Hepatocyte (in vitro differentiated cells): ENCODE measurements at regions not wholly inside any gene's neighbourhood (a gene's known extent, or its start where the extent isn't known, plus 50 kb on each side); places are given as distances from the start of the nearest gene placed in this dataset.

Experiments used
- DNase-seq: peaks from one replicate; pipeline ENCODE4 v3.0.0-alpha.2; 2016; ENCODE audit warnings: low spot score
- H2AFZ ChIP-seq: fragments of 200-600 bp; sonication (generic); 2 replicates; pipeline ENCODE4 v1.6.0; 2016; ENCODE audit warnings: antibody characterized with exemption, mild to moderate bottlenecking
- H3K27ac ChIP-seq: fragments of 200-600 bp; sonication (generic); 2 replicates; pipeline ENCODE4 v1.5.1; 2016; ENCODE audit warnings: mild to moderate bottlenecking
- H3K27me3 ChIP-seq: fragments of 200-600 bp; sonication (generic); 2 replicates; pipeline ENCODE4 v1.6.1; 2016
- H3K36me3 ChIP-seq: fragments of 200-600 bp; sonication (generic); replicated peaks from 2 replicates; pipeline ENCODE4 v1.5.1; 2016; ENCODE audit warnings: low read depth; ENCODE audit not compliant: insufficient read depth
- H3K4me1 ChIP-seq: fragments of 200-600 bp; sonication (generic); 2 replicates; pipeline ENCODE4 v1.5.1; 2016; ENCODE audit warnings: mild to moderate bottlenecking, moderate library complexity; ENCODE audit not compliant: insufficient read depth
- H3K4me2 ChIP-seq: fragments of 200-600 bp; sonication (generic); 2 replicates; pipeline ENCODE4 v1.6.0; 2016
- H3K4me3 ChIP-seq: fragments of 200-600 bp; sonication (generic); 2 replicates; pipeline ENCODE4 v1.5.1; 2016; ENCODE audit warnings: mild to moderate bottlenecking
- H3K79me2 ChIP-seq: fragments of 200-600 bp; sonication (generic); 2 replicates; pipeline ENCODE4 v1.6.0; 2017; ENCODE audit warnings: mild to moderate bottlenecking
- H3K9me2 ChIP-seq: fragments of 200-600 bp; sonication (generic); replicated peaks from 2 replicates; pipeline ENCODE4 v1.6.0; 2017; ENCODE audit warnings: mild to moderate bottlenecking; ENCODE audit not compliant: insufficient read depth
- H3K9me3 ChIP-seq: fragments of 200-600 bp; sonication (generic); 2 replicates; pipeline ENCODE4 v1.5.1; 2016; ENCODE audit warnings: low read depth, mild to moderate bottlenecking
- H4K20me1 ChIP-seq: fragments of 200-600 bp; sonication (generic); 2 replicates; pipeline ENCODE4 v1.6.0; 2016; ENCODE audit warnings: mild to moderate bottlenecking; ENCODE audit not compliant: insufficient read depth, poor library complexity, severe bottlenecking
- EZH2 ChIP-seq: fragments of 200-600 bp; sonication (generic); IDR thresholded peaks from 2 replicates; pipeline ENCODE4 v1.6.1; 2016; ENCODE audit warnings: antibody characterized with exemption, mild to moderate bottlenecking, borderline replicate concordance
- EZH2phosphoT487 ChIP-seq: fragments of 200-600 bp; sonication (generic); IDR thresholded peaks from one replicate; pipeline ENCODE4 v1.6.1; 2018; ENCODE audit warnings: antibody characterized with exemption, mild to moderate bottlenecking, low read depth, moderate library complexity; ENCODE audit not compliant: unreplicated experiment, severe bottlenecking
- WGBS: methylation state at CpG from one replicate; pipeline ENCODE4 v1.1.6; 2016; ENCODE audit warnings: low lambda C conversion rate; ENCODE audit errors: missing lambda C conversion rate; 5-methylcytosine and 5-hydroxymethylcytosine counted together
- TF ChIP-seq, protein P1 (sequence below): fragments of 200-600 bp; sonication (generic); IDR thresholded peaks from 2 replicates; pipeline ENCODE4 v1.5.1; 2016; ENCODE audit warnings: antibody characterized with exemption, mild to moderate bottlenecking; ENCODE audit not compliant: poor library complexity

- DNase-seq = no peak
- Histone ChIP-seq H3K79me2 (no peaks in the 10 kb centered on the region), H3K4me2 (no peak overlapping the region), H3K4me3 (no peak overlapping the region), H3K36me3 (no peaks in the 10 kb centered on the region), H3K9me3 (no peaks in the 10 kb centered on the region), H2AFZ (no peak overlapping the region), H4K20me1 (no peaks in the 10 kb centered on the region), H3K9me2 (no peaks in the 10 kb centered on the region), H3K27me3 (no peaks in the 10 kb centered on the region), H3K27ac (no peak overlapping the region), H3K4me1 (no peaks in the 10 kb centered on the region)
- no peak for TF ChIP-seq EZH2
- TF ChIP-seq, protein P1, sequence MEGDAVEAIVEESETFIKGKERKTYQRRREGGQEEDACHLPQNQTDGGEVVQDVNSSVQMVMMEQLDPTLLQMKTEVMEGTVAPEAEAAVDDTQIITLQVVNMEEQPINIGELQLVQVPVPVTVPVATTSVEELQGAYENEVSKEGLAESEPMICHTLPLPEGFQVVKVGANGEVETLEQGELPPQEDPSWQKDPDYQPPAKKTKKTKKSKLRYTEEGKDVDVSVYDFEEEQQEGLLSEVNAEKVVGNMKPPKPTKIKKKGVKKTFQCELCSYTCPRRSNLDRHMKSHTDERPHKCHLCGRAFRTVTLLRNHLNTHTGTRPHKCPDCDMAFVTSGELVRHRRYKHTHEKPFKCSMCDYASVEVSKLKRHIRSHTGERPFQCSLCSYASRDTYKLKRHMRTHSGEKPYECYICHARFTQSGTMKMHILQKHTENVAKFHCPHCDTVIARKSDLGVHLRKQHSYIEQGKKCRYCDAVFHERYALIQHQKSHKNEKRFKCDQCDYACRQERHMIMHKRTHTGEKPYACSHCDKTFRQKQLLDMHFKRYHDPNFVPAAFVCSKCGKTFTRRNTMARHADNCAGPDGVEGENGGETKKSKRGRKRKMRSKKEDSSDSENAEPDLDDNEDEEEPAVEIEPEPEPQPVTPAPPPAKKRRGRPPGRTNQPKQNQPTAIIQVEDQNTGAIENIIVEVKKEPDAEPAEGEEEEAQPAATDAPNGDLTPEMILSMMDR = no peak
- TF ChIP-seq EZH2phosphoT487 = no peak
Observed at GRCh38 chr1:227451954-227452353, 111.4 kb upstream of the ZNF678 start.

GRCh38 chr1:227451057-227451456 is 112.3 kb upstream of the ZNF678 start:
- WGBS = 92% methylated on average over 2 of the region's 2 CpGs
- no peaks in the 10 kb centered on the region for H3K4me1 ChIP-seq

GRCh38 chr1:227450489-227450888 is 112.9 kb upstream of the ZNF678 start:
- Histone ChIP-seq H3K27me3 (no peaks in the 10 kb centered on the region), H3K79me2 (no peaks in the 10 kb centered on the region), H3K36me3 (no peaks in the 10 kb centered on the region), H2AFZ (no peak overlapping the region), H4K20me1 (no peaks in the 10 kb centered on the region), H3K4me3 (no peak overlapping the region), H3K27ac (no peak overlapping the region), H3K9me3 (no peaks in the 10 kb centered on the region), H3K9me2 (no peaks in the 10 kb centered on the region), H3K4me2 (no peak overlapping the region), H3K4me1 (no peaks in the 10 kb centered on the region)
- TF ChIP-seq EZH2phosphoT487 = no peak
- TF ChIP-seq, protein P1 = no peak
- TF ChIP-seq EZH2 = no peak
- no peak for DNase-seq
- WGBS = 93% methylated on average over 2 of the region's 2 CpGs

More at GRCh38 chr1:227451057-227451456, 112.3 kb upstream of the ZNF678 start:
- no peak overlapping the region for H3K4me3 ChIP-seq
- H3K27me3 ChIP-seq = no peaks in the 10 kb centered on the region
- TF ChIP-seq EZH2 (no peak), EZH2phosphoT487 (no peak)
- TF ChIP-seq, protein P1 = no peak
- no peak overlapping the region for H3K27ac ChIP-seq
- H3K4me2 ChIP-seq = no peak overlapping the region
- H3K9me3 ChIP-seq = no peaks in the 10 kb centered on the region
- H3K79me2 ChIP-seq = no peaks in the 10 kb centered on the region
- no peaks in the 10 kb centered on the region for H4K20me1 ChIP-seq
- no peak overlapping the region for H2AFZ ChIP-seq
- no peaks in the 10 kb centered on the region for H3K36me3 ChIP-seq
- no peaks in the 10 kb centered on the region for H3K9me2 ChIP-seq
- no peak for DNase-seq
